Fibroblast of pulmonary artery (primary cell): ENCODE measurements at regions not wholly inside any gene's neighbourhood (a gene's known extent, or its start where the extent isn't known, plus 50 kb on each side); places are given as distances from the start of the nearest gene placed in this dataset.

Source experiments
- DNase-seq: peaks from one replicate; pipeline ENCODE4 v3.0.0-alpha.2; 2010; ENCODE audit warnings: low read depth
- H3K4me3 ChIP-seq: replicated peaks from 2 replicates; pipeline ENCODE4 v1.5.1; 2011; ENCODE audit warnings: low read depth, mild to moderate bottlenecking, control low read depth, low read length, moderate library complexity
- TF ChIP-seq, protein P1 (sequence below): IDR thresholded peaks from 2 replicates; pipeline ENCODE4 v1.5.1; 2011; ENCODE audit warnings: mild to moderate bottlenecking, control low read depth, low read length, inconsistent platforms; ENCODE audit errors: missing control alignments

DNA sequence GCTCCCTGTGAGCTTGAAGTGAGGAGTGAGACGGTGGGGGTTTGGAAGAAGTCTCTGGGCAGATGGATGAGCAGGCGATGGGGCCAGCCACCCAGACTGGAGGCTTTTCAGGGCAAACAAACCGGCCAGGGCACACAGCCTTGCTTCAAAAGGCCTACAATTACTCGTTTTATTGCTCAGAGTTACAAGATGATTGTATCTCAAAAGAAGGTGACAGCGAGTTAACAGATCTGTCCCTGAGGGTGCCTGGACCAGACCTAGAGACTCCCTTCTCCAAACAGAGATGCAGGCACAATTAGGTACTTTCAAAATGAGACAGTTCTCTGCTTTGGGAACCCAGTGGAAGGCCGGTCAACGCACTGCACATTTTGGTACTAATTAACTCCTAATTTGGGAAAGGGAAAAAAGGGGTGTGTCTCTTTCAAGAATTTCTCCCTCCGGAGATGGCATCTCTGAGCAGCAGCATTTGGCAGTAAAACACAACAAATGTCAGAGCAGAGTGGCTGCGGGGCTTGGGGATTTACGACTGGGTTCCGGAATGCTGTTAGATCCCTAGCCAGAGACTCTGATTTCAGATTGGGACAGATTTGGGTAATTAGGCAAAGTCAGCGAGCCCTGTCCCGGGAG lies 226.7 kb downstream of the TTC32 start:
- no peak overlapping the region for H3K4me3 ChIP-seq
- TF ChIP-seq, protein P1, sequence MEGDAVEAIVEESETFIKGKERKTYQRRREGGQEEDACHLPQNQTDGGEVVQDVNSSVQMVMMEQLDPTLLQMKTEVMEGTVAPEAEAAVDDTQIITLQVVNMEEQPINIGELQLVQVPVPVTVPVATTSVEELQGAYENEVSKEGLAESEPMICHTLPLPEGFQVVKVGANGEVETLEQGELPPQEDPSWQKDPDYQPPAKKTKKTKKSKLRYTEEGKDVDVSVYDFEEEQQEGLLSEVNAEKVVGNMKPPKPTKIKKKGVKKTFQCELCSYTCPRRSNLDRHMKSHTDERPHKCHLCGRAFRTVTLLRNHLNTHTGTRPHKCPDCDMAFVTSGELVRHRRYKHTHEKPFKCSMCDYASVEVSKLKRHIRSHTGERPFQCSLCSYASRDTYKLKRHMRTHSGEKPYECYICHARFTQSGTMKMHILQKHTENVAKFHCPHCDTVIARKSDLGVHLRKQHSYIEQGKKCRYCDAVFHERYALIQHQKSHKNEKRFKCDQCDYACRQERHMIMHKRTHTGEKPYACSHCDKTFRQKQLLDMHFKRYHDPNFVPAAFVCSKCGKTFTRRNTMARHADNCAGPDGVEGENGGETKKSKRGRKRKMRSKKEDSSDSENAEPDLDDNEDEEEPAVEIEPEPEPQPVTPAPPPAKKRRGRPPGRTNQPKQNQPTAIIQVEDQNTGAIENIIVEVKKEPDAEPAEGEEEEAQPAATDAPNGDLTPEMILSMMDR = no peak
- DNase-seq = no peak

DNA sequence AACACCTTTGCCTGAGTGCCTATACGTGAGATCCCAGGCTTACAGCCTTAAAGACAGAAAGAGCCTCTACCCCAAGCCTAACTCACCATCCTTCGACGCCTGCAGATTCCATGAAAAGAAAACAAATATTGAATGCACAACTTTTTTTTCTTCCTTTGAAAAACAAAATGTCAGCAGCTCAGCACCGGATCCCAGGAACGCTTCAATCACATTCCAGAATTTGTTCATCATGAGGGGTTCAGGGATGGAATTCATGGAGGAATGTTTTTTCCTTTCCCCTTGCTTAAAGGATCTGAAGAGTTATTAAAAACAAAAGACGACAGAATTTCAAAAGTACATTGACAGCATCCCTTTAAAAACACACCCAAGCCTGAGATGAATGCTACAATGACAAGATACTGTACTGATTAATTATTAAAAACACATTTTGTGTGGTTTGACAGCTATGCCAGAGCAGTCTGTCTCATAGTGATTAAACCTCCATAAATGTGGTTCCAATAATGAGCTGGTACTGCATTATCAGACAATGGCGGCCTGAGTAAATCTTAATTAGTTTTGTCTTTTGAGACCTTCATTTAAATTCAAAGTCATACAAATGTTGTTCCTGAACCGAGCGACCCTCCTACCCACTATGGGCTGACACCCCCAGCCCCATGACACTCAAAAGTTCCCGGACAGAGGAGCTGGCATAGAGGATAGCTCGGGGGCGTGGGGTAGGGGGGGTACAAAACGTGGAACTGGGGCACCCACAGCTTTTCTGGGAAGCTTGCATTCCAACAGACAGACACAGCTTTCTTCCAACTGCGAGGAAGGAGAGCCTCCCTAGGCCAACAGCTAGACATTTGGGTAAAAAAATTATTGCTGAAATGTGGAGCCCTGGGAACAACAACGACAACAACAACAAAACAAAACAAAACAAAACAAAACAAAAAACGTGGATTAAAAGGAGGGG lies 227.5 kb downstream of the TTC32 start:
- no peak overlapping the region for H3K4me3 ChIP-seq
- DNase-seq = no peak
- TF ChIP-seq, protein P1 = no peak

DNA sequence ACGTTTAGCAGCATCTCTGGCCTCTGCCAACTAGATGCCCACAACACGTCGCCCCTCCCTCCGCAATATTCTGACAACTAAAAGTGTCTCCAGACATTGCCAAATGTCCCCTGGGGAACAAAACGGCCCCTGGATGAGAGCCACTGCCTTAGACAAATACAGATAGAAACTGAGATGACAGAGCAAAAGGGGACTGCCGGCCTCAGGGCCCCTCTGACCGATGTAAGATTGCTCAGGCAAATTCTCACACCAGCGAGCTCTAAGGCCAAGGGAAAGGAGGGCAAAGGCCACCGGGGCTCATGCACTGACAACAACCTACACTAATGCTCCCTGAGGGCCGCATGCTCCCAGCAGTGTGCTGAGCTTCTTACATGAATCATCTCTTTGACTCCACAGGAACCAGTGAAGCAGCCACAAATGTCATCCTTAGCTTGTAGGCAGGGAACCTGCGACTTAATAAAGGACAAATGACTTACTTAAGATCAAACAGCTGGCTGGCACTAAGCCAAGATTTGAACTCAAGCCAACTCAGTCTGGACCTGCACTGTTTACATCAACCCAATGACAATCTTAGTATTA lies 228.5 kb downstream of the TTC32 start:
- TF ChIP-seq, protein P1 = no peak
- DNase-seq = no peak
- H3K4me3 ChIP-seq = no peak overlapping the region

DNA sequence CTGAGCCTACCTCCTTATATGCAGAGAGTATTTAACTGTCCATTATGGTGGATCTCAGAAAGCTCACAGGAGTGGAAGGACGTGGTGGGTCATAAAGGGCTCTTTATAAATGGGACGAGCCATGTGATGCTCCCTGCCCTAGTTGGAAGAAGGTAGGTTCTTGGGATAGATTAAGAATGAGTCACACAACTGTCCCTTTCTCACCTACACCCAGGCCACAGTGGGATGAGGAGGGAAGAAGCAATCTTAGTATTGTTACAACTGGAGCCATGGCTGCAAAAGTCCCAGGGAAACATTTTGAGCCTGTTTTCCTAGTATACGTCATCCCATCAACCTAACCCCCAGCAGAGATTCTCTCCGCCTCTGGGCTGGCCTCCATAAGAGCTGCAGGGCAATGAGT lies 229.9 kb downstream of the TTC32 start:
- TF ChIP-seq, protein P1 = no peak
- no peak overlapping the region for H3K4me3 ChIP-seq
- DNase-seq = no peak

DNA sequence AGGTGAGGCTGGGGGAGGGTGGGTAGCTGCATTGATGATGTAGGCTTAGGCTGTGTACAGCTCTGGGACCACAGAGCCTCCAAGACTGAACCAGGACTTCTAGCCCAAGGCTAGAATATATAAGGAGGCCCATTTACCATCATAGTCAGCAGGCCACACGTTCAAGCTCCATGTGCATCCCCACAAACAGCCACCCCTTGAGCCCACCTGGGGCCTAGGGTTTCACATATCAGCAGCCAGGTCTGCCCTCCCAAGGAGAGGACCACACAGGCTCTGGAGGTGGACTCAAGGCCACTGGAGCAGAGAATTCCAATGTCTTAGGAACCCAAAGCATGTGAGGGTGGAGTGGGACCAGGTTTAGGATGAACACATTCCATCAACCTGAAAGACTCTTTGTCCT lies 230.5 kb downstream of the TTC32 start:
- no peak for DNase-seq
- no peak overlapping the region for H3K4me3 ChIP-seq
- TF ChIP-seq, protein P1 = no peak

DNA sequence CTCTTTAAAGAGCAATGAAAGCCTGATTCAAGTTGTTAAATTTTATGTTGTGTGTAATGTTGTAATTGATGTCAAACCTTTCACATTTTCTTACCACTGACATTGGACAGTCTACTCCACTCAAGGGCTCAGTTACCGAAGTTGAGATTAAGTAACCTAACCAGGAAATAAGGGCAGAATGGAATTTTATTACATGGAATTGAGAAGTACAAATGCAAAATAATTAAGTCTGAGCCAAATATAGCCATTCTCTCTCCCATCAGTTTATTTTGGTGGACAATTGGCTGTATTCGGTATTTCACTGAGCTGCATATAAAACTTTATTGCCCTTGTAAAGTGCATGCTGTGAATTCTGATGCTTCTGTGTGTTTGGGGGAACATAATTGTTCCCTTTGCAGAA lies 231.5 kb downstream of the TTC32 start:
- TF ChIP-seq, protein P1 = no peak
- no peak overlapping the region for H3K4me3 ChIP-seq
- DNase-seq = no peak
